ENCODE measurements at regions not wholly inside any gene's neighbourhood (a gene's known extent, or its start where the extent isn't known, plus 50 kb on each side); places are given as distances from the start of the nearest gene placed in this dataset.

GRCh38 chr1:209384710-209385550, 198.6 kb upstream of the CAMK1G start:
- no peak overlapping the region for H2AK5ac ChIP-seq (ENCODE audit: low read length)
- DNase-seq, result no peak
- no peak overlapping the region for H2AFZ ChIP-seq (ENCODE audit: insufficient read depth, low read length, poor library complexity)
- H2BK12ac ChIP-seq (ENCODE audit: low read length), result peak overlapping the region; percentile 53
- no peak overlapping the region for H3K23ac ChIP-seq (ENCODE audit: low read length)
- H4K12ac ChIP-seq (ENCODE audit: low read depth, low read length), result no peak overlapping the region
- H3K36me3 ChIP-seq (ENCODE audit: control insufficient read depth in 1 of 2, insufficient read depth in 2 of 2, low read length in 2 of 2), result no peaks in the 10 kb centered on the region
- peak overlapping the region; percentile 9 for H3K9ac ChIP-seq (ENCODE audit: low read length)
- H3K4me3 ChIP-seq (ENCODE audit: low read depth, low read length), result no peak overlapping the region
- H2BK120ac ChIP-seq (ENCODE audit: insufficient read depth, low read length, poor library complexity), result peak overlapping the region; percentile 13
- H3K79me2 ChIP-seq (ENCODE audit: control insufficient read depth, insufficient read depth, low read length, poor library complexity), result peaks cover 4% of the 10 kb centered on the region
- peak overlapping the region; percentile 3 for H3K4ac ChIP-seq (ENCODE audit: low read depth, low read length)
- peaks cover 38% of the 10 kb centered on the region for H3K79me1 ChIP-seq (ENCODE audit: low read length)
- no peak overlapping the region for H3K4me2 ChIP-seq (ENCODE audit: low read length)
- peak overlapping the region; percentile 76 for H3K27ac ChIP-seq (ENCODE audit: low read depth, low read length)
- peak overlapping the region; percentile 31 for H3K14ac ChIP-seq (ENCODE audit: low read length)
- H3K18ac ChIP-seq (ENCODE audit: low read length), result peak overlapping the region; percentile 39
- H4K91ac ChIP-seq (ENCODE audit: low read depth, low read length), result peak overlapping the region; percentile 59
- no CpG with 5 or more reads among the region's 2 CpGs for WGBS (ENCODE audit: extremely low coverage, insufficient coverage, insufficient read length)
- peak overlapping the region; percentile 37 for H2BK5ac ChIP-seq (ENCODE audit: low read depth, low read length, poor library complexity)
- peaks cover 21 to 35% of the 10 kb centered on the region in 2 experiments for H3K4me1 ChIP-seq (ENCODE audit: control insufficient read depth in 1 of 2, insufficient read depth in 2 of 2, low read length in 2 of 2)
- H3K27me3 ChIP-seq (ENCODE audit: insufficient read depth, low read length), result no peaks in the 10 kb centered on the region
- no peaks in the 10 kb centered on the region for H3K9me3 ChIP-seq (ENCODE audit: insufficient read depth, low read depth, low read length)
- no peak overlapping the region for H4K8ac ChIP-seq (ENCODE audit: low read depth, low read length)

- no peak for DNase-seq
- Histone ChIP-seq H3K27me3 (ENCODE audit: insufficient read depth, low read length) (no peaks in the 10 kb centered on the region), H3K4me1 (ENCODE audit: control insufficient read depth in 1 of 2, insufficient read depth in 2 of 2, low read length in 2 of 2) (peaks cover 21 to 41% of the 10 kb centered on the region in 2 experiments), H3K9me3 (ENCODE audit: insufficient read depth, low read depth, low read length) (no peaks in the 10 kb centered on the region), H3K23ac (ENCODE audit: low read length) (no peak overlapping the region), H2BK5ac (ENCODE audit: low read depth, low read length, poor library complexity) (peak overlapping the region; percentile 63), H2BK120ac (ENCODE audit: insufficient read depth, low read length, poor library complexity) (no peak overlapping the region), H3K18ac (ENCODE audit: low read length) (no peak overlapping the region), H3K27ac (ENCODE audit: low read depth, low read length) (no peak overlapping the region), H3K9ac (ENCODE audit: low read length) (no peak overlapping the region), H3K14ac (ENCODE audit: low read length) (no peak overlapping the region), H4K91ac (ENCODE audit: low read depth, low read length) (peak overlapping the region; percentile 59), H2BK12ac (ENCODE audit: low read length) (peak overlapping the region; percentile 37), H2AFZ (ENCODE audit: insufficient read depth, low read length, poor library complexity) (no peak overlapping the region), H3K4ac (ENCODE audit: low read depth, low read length) (no peak overlapping the region), H3K79me2 (ENCODE audit: control insufficient read depth, insufficient read depth, low read length, poor library complexity) (peaks cover 4% of the 10 kb centered on the region), H3K4me3 (ENCODE audit: low read depth, low read length) (no peak overlapping the region), H3K36me3 (ENCODE audit: control insufficient read depth in 1 of 2, insufficient read depth in 2 of 2, low read length in 2 of 2) (no peaks in the 10 kb centered on the region), H3K79me1 (ENCODE audit: low read length) (peaks cover 40% of the 10 kb centered on the region), H4K12ac (ENCODE audit: low read depth, low read length) (no peak overlapping the region), H4K8ac (ENCODE audit: low read depth, low read length) (no peak overlapping the region), H3K4me2 (ENCODE audit: low read length) (no peak overlapping the region), H2AK5ac (ENCODE audit: low read length) (no peak overlapping the region)
- WGBS (ENCODE audit: extremely low coverage, insufficient coverage, insufficient read length), result no CpG with 5 or more reads among the region's 2 CpGs
Observed at GRCh38 chr1:209386156-209386555, 197.4 kb upstream of the CAMK1G start.

- Histone ChIP-seq H3K36me3 (ENCODE audit: control insufficient read depth in 1 of 2, insufficient read depth in 2 of 2, low read length in 2 of 2) (no peaks in the 10 kb centered on the region), H2AFZ (ENCODE audit: insufficient read depth, low read length, poor library complexity) (no peak overlapping the region), H2BK120ac (ENCODE audit: insufficient read depth, low read length, poor library complexity) (peak overlapping the region; percentile 81), H3K14ac (ENCODE audit: low read length) (peak overlapping the region; percentile 47), H2AK5ac (ENCODE audit: low read length) (no peak overlapping the region), H3K4me1 (ENCODE audit: control insufficient read depth in 1 of 2, insufficient read depth in 2 of 2, low read length in 2 of 2) (peaks cover 25 to 45% of the 10 kb centered on the region in 2 experiments), H4K12ac (ENCODE audit: low read depth, low read length) (no peak overlapping the region), H3K23ac (ENCODE audit: low read length) (no peak overlapping the region), H3K79me1 (ENCODE audit: low read length) (peaks cover 40% of the 10 kb centered on the region), H3K4me3 (ENCODE audit: low read depth, low read length) (no peak overlapping the region), H4K91ac (ENCODE audit: low read depth, low read length) (peak overlapping the region; percentile 67), H4K8ac (ENCODE audit: low read depth, low read length) (peak overlapping the region; percentile 27), H3K27me3 (ENCODE audit: insufficient read depth, low read length) (no peaks in the 10 kb centered on the region), H2BK5ac (ENCODE audit: low read depth, low read length, poor library complexity) (peak overlapping the region; percentile 73), H3K9ac (ENCODE audit: low read length) (no peak overlapping the region), H2BK12ac (ENCODE audit: low read length) (peak overlapping the region; percentile 41), H3K4ac (ENCODE audit: low read depth, low read length) (no peak overlapping the region), H3K79me2 (ENCODE audit: control insufficient read depth, insufficient read depth, low read length, poor library complexity) (peaks cover 4% of the 10 kb centered on the region), H3K9me3 (ENCODE audit: insufficient read depth, low read depth, low read length) (no peaks in the 10 kb centered on the region), H3K18ac (ENCODE audit: low read length) (no peak overlapping the region), H3K27ac (ENCODE audit: low read depth, low read length) (peak overlapping the region; percentile 62), H3K4me2 (ENCODE audit: low read length) (no peak overlapping the region)
- WGBS (ENCODE audit: extremely low coverage, insufficient coverage, insufficient read length), result no CpG with 5 or more reads among the region's 5 CpGs
- peak; percentile 63 to 80 for DNase-seq
Observed at GRCh38 chr1:209387271-209387968, 196.1 kb upstream of the CAMK1G start.

- Histone ChIP-seq H3K4ac (ENCODE audit: low read depth, low read length) (no peak overlapping the region), H2BK5ac (ENCODE audit: low read depth, low read length, poor library complexity) (no peak overlapping the region), H2AK5ac (ENCODE audit: low read length) (no peak overlapping the region), H3K4me1 (ENCODE audit: control insufficient read depth in 1 of 2, insufficient read depth in 2 of 2, low read length in 2 of 2) (peaks cover 21 to 40% of the 10 kb centered on the region in 2 experiments), H4K91ac (ENCODE audit: low read depth, low read length) (no peak overlapping the region), H3K4me2 (ENCODE audit: low read length) (no peak overlapping the region), H3K23ac (ENCODE audit: low read length) (no peak overlapping the region), H3K36me3 (ENCODE audit: control insufficient read depth in 1 of 2, insufficient read depth in 2 of 2, low read length in 2 of 2) (no peaks in the 10 kb centered on the region), H3K27me3 (ENCODE audit: insufficient read depth, low read length) (no peaks in the 10 kb centered on the region), H2BK120ac (ENCODE audit: insufficient read depth, low read length, poor library complexity) (no peak overlapping the region), H3K14ac (ENCODE audit: low read length) (no peak overlapping the region), H2BK12ac (ENCODE audit: low read length) (no peak overlapping the region), H2AFZ (ENCODE audit: insufficient read depth, low read length, poor library complexity) (no peak overlapping the region), H3K79me2 (ENCODE audit: control insufficient read depth, insufficient read depth, low read length, poor library complexity) (peaks cover 4% of the 10 kb centered on the region), H3K4me3 (ENCODE audit: low read depth, low read length) (no peak overlapping the region), H4K8ac (ENCODE audit: low read depth, low read length) (no peak overlapping the region), H3K9ac (ENCODE audit: low read length) (no peak overlapping the region), H3K18ac (ENCODE audit: low read length) (no peak overlapping the region), H3K27ac (ENCODE audit: low read depth, low read length) (no peak overlapping the region), H3K9me3 (ENCODE audit: insufficient read depth, low read depth, low read length) (no peaks in the 10 kb centered on the region), H3K79me1 (ENCODE audit: low read length) (peaks cover 35% of the 10 kb centered on the region), H4K12ac (ENCODE audit: low read depth, low read length) (no peak overlapping the region)
- DNase-seq, result peak in 1 of 2 donors; percentile 68
- WGBS (ENCODE audit: extremely low coverage, insufficient coverage, insufficient read length), result no CpG with 5 or more reads among the region's 2 CpGs
Observed at GRCh38 chr1:209387969-209388329, 195.6 kb upstream of the CAMK1G start.
